ENCODE measurements at regions not wholly inside any gene's neighbourhood (a gene's known extent, or its start where the extent isn't known, plus 50 kb on each side); places are given as distances from the start of the nearest gene placed in this dataset.

GRCh38 chr7:31445686-31446355 is 68.1 kb upstream of the ITPRID1 start:
- DNase-seq (no peak), ATAC-seq (ENCODE audit: low read depth) (no peak)
- TF ChIP-seq CTCF (IDR thresholded peaks at IDR 0.05) = no peak
- CTCF ChIA-PET = no interaction called here
- no peaks in the 10 kb centered on the region for H3K36me3 Mint-ChIP-seq (ENCODE audit: low read depth)
- POLR2A ChIA-PET = no interaction called here
- H3K27ac Mint-ChIP-seq = no peak overlapping the region
- H3K27me3 Mint-ChIP-seq = peaks cover 3% of the 10 kb centered on the region
- intact Hi-C loops (cut with micrococcal nuclease) = no loop called here
- no peaks in the 10 kb centered on the region for H3K4me1 Mint-ChIP-seq
- H3K9me3 Mint-ChIP-seq = no peaks in the 10 kb centered on the region
- no peak overlapping the region for H3K4me3 Mint-ChIP-seq

- CTCF ChIA-PET = no interaction called here
These were observed 65.2 kb upstream of the ITPRID1 start for GRCh38 chr7:31448649-31449048.

GRCh38 chr7:31455844-31456243 is 58.0 kb upstream of the ITPRID1 start:
- intact Hi-C loops (cut with micrococcal nuclease) = no loop called here
- Mint-ChIP-seq H3K27ac (no peak overlapping the region), H3K4me1 (no peaks in the 10 kb centered on the region), H3K4me3 (no peak overlapping the region), H3K9me3 (no peaks in the 10 kb centered on the region), H3K27me3 (no peaks in the 10 kb centered on the region), H3K36me3 (ENCODE audit: low read depth) (no peaks in the 10 kb centered on the region)
- ATAC-seq (ENCODE audit: low read depth) (no peak), DNase-seq (no peak)
- ChIA-PET CTCF (interaction anchor here (0.9 kb wide), 1 partner anchor 13 kb away, joined by 3 read pairs; no protein-coding TSS in a partner anchor), POLR2A (no interaction called here)
- no peak for TF ChIP-seq CTCF (IDR thresholded peaks at IDR 0.05)

More at GRCh38 chr7:31448649-31449048, 65.2 kb upstream of the ITPRID1 start:
- Mint-ChIP-seq H3K36me3 (ENCODE audit: low read depth) (no peaks in the 10 kb centered on the region), H3K27ac (no peak overlapping the region), H3K4me1 (no peaks in the 10 kb centered on the region), H3K4me3 (no peak overlapping the region), H3K27me3 (no peaks in the 10 kb centered on the region), H3K9me3 (no peaks in the 10 kb centered on the region)
- POLR2A ChIA-PET = no interaction called here
- no peak for DNase-seq
- TF ChIP-seq CTCF (IDR thresholded peaks at IDR 0.05) = no peak
- intact Hi-C loops (cut with micrococcal nuclease) = no loop called here
- ATAC-seq (ENCODE audit: low read depth) = no peak

- Mint-ChIP-seq H3K36me3 (ENCODE audit: low read depth) (no peaks in the 10 kb centered on the region), H3K27me3 (no peaks in the 10 kb centered on the region)
- DNase-seq = no peak
These were observed 57.1 kb upstream of the ITPRID1 start for GRCh38 chr7:31456646-31457368.

More at GRCh38 chr7:31456646-31457368, 57.1 kb upstream of the ITPRID1 start:
- TF ChIP-seq CTCF (IDR thresholded peaks at IDR 0.05) = no peak
- Mint-ChIP-seq H3K9me3 (no peaks in the 10 kb centered on the region), H3K4me3 (no peak overlapping the region), H3K4me1 (no peaks in the 10 kb centered on the region), H3K27ac (no peak overlapping the region)
- intact Hi-C loops (cut with micrococcal nuclease) = no loop called here
- POLR2A ChIA-PET = no interaction called here
- CTCF ChIA-PET = no interaction called here
- ATAC-seq (ENCODE audit: low read depth) = no peak

All from activated B cell treated with CpG ODN at 0.5 μM for 24 hours (primary cell).